H1 (cell line): ENCODE measurements at regions not wholly inside any gene's neighbourhood (a gene's known extent, or its start where the extent isn't known, plus 50 kb on each side); places are given as distances from the start of the nearest gene placed in this dataset.

Source experiments
- CTCF ChIA-PET: fragments of 300-600 bp; sonication (Branson Sonifier 250); formaldehyde crosslinking; loops from one replicate; lab custom pipeline; 2021; ENCODE audit not compliant: partially characterized antibody; lab: Charles Lee
- POLR2A ChIA-PET: fragments of 300-600 bp; sonication (Branson Sonifier 250); formaldehyde crosslinking; loops from one replicate; lab custom pipeline; 2021; ENCODE audit warnings: inconsistent platforms; ENCODE audit not compliant: partially characterized antibody; lab: Charles Lee
- DNase-seq, 2 experiments: peaks; one replicate each; pipeline versions ENCODE4 v3.0.0 to v3.0.0-alpha.2; 2010 to 2022; ENCODE audit warnings: low spot score in 2 of 2, low read depth in 1 of 2, mixed read lengths in 1 of 2
- FAIRE-seq: peaks from 2 replicates; lab custom pipeline; 2011; peaks lifted over from hg19 to GRCh38; lab: Jason Lieb, UNC
- H2AFZ ChIP-seq: 2 replicates; pipeline ENCODE4 v1.8.1; 2012; ENCODE audit warnings: low read length, inconsistent platforms
- H2AK5ac ChIP-seq: 2 replicates; pipeline ENCODE4 v1.6.1; 2013; ENCODE audit warnings: low read depth, low read length
- H2BK120ac ChIP-seq: replicated peaks from 2 replicates; pipeline ENCODE3; 2013; ENCODE audit warnings: low read depth, low read length, inconsistent platforms
- H2BK12ac ChIP-seq: 2 replicates; pipeline ENCODE4 v1.6.1; 2013; ENCODE audit warnings: low read depth, low read length
- H2BK15ac ChIP-seq: 2 replicates; pipeline ENCODE4 v1.6.1; 2013; ENCODE audit warnings: low read length
- H2BK20ac ChIP-seq: 2 replicates; pipeline ENCODE4 v1.6.1; 2013; ENCODE audit warnings: low read length
- H2BK5ac ChIP-seq: 2 replicates; pipeline ENCODE4 v1.6.1; 2013; ENCODE audit warnings: low read depth, low read length
- H3K14ac ChIP-seq: 2 replicates; pipeline ENCODE4 v1.6.1; 2013; ENCODE audit warnings: inconsistent platforms; ENCODE audit not compliant: insufficient read length
- H3K18ac ChIP-seq: 2 replicates; pipeline ENCODE4 v1.6.1; 2013; ENCODE audit warnings: low read length; ENCODE audit errors: extremely low read depth
- H3K23ac ChIP-seq: 2 replicates; pipeline ENCODE4 v1.6.1; 2013; ENCODE audit warnings: inconsistent platforms; ENCODE audit not compliant: insufficient read length
- H3K23me2 ChIP-seq: 2 replicates; pipeline ENCODE4 v1.6.1; 2013; ENCODE audit warnings: low read depth, low read length
- H3K27ac ChIP-seq: 2 replicates; pipeline ENCODE4 v1.6.1; 2011; ENCODE audit warnings: low read depth, low read length, inconsistent platforms
- H3K27me3 ChIP-seq, 4 experiments: replicated peaks in 1 of 4; 1 replicate in 1 of 4; 2 replicates in 3 of 4; pipeline versions ENCODE4 v1.6.1 to v1.8.1; 2011 to 2013; ENCODE audit warnings: low read length in 3 of 4, mild to moderate bottlenecking in 3 of 4, inconsistent platforms in 2 of 4, mixed read lengths in 2 of 4, moderate library complexity in 1 of 4; ENCODE audit not compliant: control insufficient read depth in 3 of 4, insufficient read depth in 3 of 4; ENCODE audit errors: extremely low read depth in 1 of 4
- H3K36me3 ChIP-seq, 4 experiments: 2 replicates each; pipeline versions ENCODE4 v1.6.1 to v1.8.1; 2011 to 2013; ENCODE audit warnings: mild to moderate bottlenecking in 4 of 4, low read length in 3 of 4, moderate library complexity in 2 of 4, control low read depth in 1 of 4, inconsistent platforms in 1 of 4; ENCODE audit not compliant: insufficient read depth in 4 of 4, control insufficient read depth in 2 of 4
- H3K4ac ChIP-seq: replicated peaks from 2 replicates; pipeline ENCODE3; 2013; ENCODE audit warnings: low read length, low read depth, mixed read lengths, inconsistent platforms; ENCODE audit not compliant: insufficient read length
- H3K4me1 ChIP-seq, 4 experiments: replicated peaks in 1 of 4; 1 replicate in 1 of 4; 2 replicates in 3 of 4; pipeline versions ENCODE4 v1.6.1 to v1.8.1; 2011 to 2013; ENCODE audit warnings: low read length in 3 of 4, inconsistent platforms in 2 of 4, mixed read lengths in 1 of 4; ENCODE audit not compliant: insufficient read depth in 4 of 4, control insufficient read depth in 3 of 4
- H3K4me2 ChIP-seq, 2 experiments: 2 replicates each; pipeline versions ENCODE4 v1.6.1 to v1.8.1; 2011 to 2013; ENCODE audit warnings: low read depth in 2 of 2, low read length in 2 of 2, control low read depth in 1 of 2, inconsistent platforms in 1 of 2, mild to moderate bottlenecking in 1 of 2; ENCODE audit not compliant: insufficient read depth in 1 of 2
- H3K4me3 ChIP-seq, 4 experiments: fragments of 200-600, 300-600 bp in 1 of 4; sonication (generic), shearing (Covaris generic), sonication (Bioruptor Twin) in 1 of 4; 2 replicates each; pipeline versions ENCODE4 v1.5.1 to v1.8.1; 2011 to 2016; ENCODE audit warnings: low read length in 4 of 4, low read depth in 3 of 4, control low read depth in 2 of 4, inconsistent platforms in 2 of 4, mild to moderate bottlenecking in 2 of 4, mixed read lengths in 1 of 4, moderate library complexity in 1 of 4; ENCODE audit not compliant: insufficient read depth in 2 of 4; ENCODE audit errors: extremely low read depth in 1 of 4
- H3K56ac ChIP-seq: replicated peaks from 2 replicates; pipeline ENCODE3; 2013; ENCODE audit warnings: low read depth, mild to moderate bottlenecking, mixed read lengths, low read length, inconsistent platforms; ENCODE audit not compliant: insufficient read length
- H3K79me1 ChIP-seq: 2 replicates; pipeline ENCODE4 v1.6.1; 2013; ENCODE audit warnings: low read depth, low read length, control low read depth
- H3K79me2 ChIP-seq, 2 experiments: 2 replicates each; pipeline versions ENCODE4 v1.6.1 to v1.8.1; 2012 to 2013; ENCODE audit warnings: low read length in 2 of 2, mild to moderate bottlenecking in 2 of 2, inconsistent platforms in 1 of 2; ENCODE audit not compliant: insufficient read depth in 2 of 2, control insufficient read depth in 1 of 2
- H3K9ac ChIP-seq, 4 experiments: replicated peaks in 1 of 4; 1 replicate in 1 of 4; 2 replicates in 3 of 4; pipeline versions ENCODE4 v1.6.1 to v1.8.1; 2011 to 2013; ENCODE audit warnings: low read depth in 3 of 4, low read length in 3 of 4, control low read depth in 2 of 4, mild to moderate bottlenecking in 2 of 4, moderate library complexity in 2 of 4, inconsistent platforms in 1 of 4; ENCODE audit errors: extremely low read depth in 1 of 4
- H3K9me3 ChIP-seq, 2 experiments: 2 replicates each; pipeline versions ENCODE4 v1.6.1 to v1.8.1; 2012 to 2013; ENCODE audit warnings: mild to moderate bottlenecking in 2 of 2, moderate library complexity in 2 of 2, control low read depth in 1 of 2, inconsistent platforms in 1 of 2, low read depth in 1 of 2, low read length in 1 of 2, mixed read lengths in 1 of 2; ENCODE audit not compliant: insufficient read depth in 2 of 2
- H4K20me1 ChIP-seq, 2 experiments: replicated peaks in 1 of 2; 2 replicates each; pipeline versions ENCODE3 to v1.8.1; 2011 to 2013; ENCODE audit warnings: inconsistent platforms in 2 of 2, low read length in 2 of 2, mild to moderate bottlenecking in 1 of 2; ENCODE audit not compliant: insufficient read depth in 2 of 2, control insufficient read depth in 1 of 2
- H4K5ac ChIP-seq: 2 replicates; pipeline ENCODE4 v1.6.1; 2013; ENCODE audit warnings: low read length, low read depth, mixed read lengths, inconsistent platforms; ENCODE audit not compliant: insufficient read length
- H4K8ac ChIP-seq: 2 replicates; pipeline ENCODE4 v1.8.0; 2013; ENCODE audit warnings: mild to moderate bottlenecking, moderate library complexity, low read length, inconsistent platforms; ENCODE audit not compliant: insufficient read depth; ENCODE audit errors: extremely low read depth
- H4K91ac ChIP-seq: replicated peaks from 2 replicates; pipeline ENCODE3; 2013; ENCODE audit warnings: low read length, mixed read lengths, inconsistent platforms; ENCODE audit not compliant: insufficient read length
- ATF3 ChIP-seq: IDR thresholded peaks from 2 replicates; pipeline ENCODE4 v1.6.1; 2011; ENCODE audit warnings: low read depth, mild to moderate bottlenecking, low read length; ENCODE audit not compliant: insufficient read depth
- CREB1 ChIP-seq: IDR thresholded peaks from 2 replicates; pipeline ENCODE4 v1.6.1; 2012; ENCODE audit warnings: inconsistent platforms
- EZH2 ChIP-seq: fragments of 200-600 bp; sonication (generic); IDR thresholded peaks from 2 replicates; pipeline ENCODE4 v1.7.1; 2012; ENCODE audit warnings: low read depth, mild to moderate bottlenecking, moderate library complexity, low read length, inconsistent platforms; ENCODE audit not compliant: severe bottlenecking
- FOSL1 ChIP-seq: IDR thresholded peaks from 2 replicates; pipeline ENCODE4 v1.6.1; 2011; ENCODE audit warnings: mild to moderate bottlenecking, low read depth, low read length, moderate library complexity; ENCODE audit not compliant: insufficient read depth
- HDAC2 ChIP-seq, 2 experiments: fragments of 300-600 bp in 1 of 2; sonication (generic) in 1 of 2; IDR thresholded peaks; 2 replicates each; pipeline ENCODE4 v1.6.1; 2011 to 2012; ENCODE audit warnings: low read depth in 2 of 2, low read length in 2 of 2, mild to moderate bottlenecking in 2 of 2, moderate library complexity in 2 of 2, borderline replicate concordance in 1 of 2, inconsistent platforms in 1 of 2
- NANOG ChIP-seq: IDR thresholded peaks from 2 replicates; pipeline ENCODE4 v1.6.1; 2011; ENCODE audit warnings: low read length, low read depth, mild to moderate bottlenecking, inconsistent platforms; ENCODE audit not compliant: insufficient read depth, poor library complexity, severe bottlenecking
- NRF1 ChIP-seq: IDR thresholded peaks from 2 replicates; pipeline ENCODE4 v1.6.1; 2011; ENCODE audit warnings: mild to moderate bottlenecking, low read depth, low read length, improper control_type of control experiment
- POLR2AphosphoS5 ChIP-seq: IDR thresholded peaks from 2 replicates; pipeline ENCODE4 v1.6.1; 2011; ENCODE audit warnings: low read depth, low read length
- POU5F1 ChIP-seq: IDR thresholded peaks from 2 replicates; pipeline ENCODE4 v1.6.1; 2011; ENCODE audit warnings: low read depth, mild to moderate bottlenecking, low read length, moderate library complexity
- SP4 ChIP-seq: IDR thresholded peaks from 2 replicates; pipeline ENCODE4 v1.6.1; 2012; ENCODE audit warnings: low read length, inconsistent platforms
- TCF12 ChIP-seq: IDR thresholded peaks from 2 replicates; pipeline ENCODE4 v1.6.1; 2011; ENCODE audit warnings: low read depth, mild to moderate bottlenecking, low read length
- TEAD4 ChIP-seq: IDR thresholded peaks from 2 replicates; pipeline ENCODE4 v1.6.1; 2012; ENCODE audit warnings: low read depth, low read length, inconsistent platforms, mixed read lengths
- WGBS, 2 experiments: shearing (Covaris generic) in 1 of 2; methylation state at CpG; one replicate each; pipeline versions ENCODE4 v1.1.6 to v1.1.7; 2013 to 2015; ENCODE audit warnings: low lambda C conversion rate in 2 of 2, mixed read lengths in 2 of 2, inconsistent platforms in 1 of 2, low coverage in 1 of 2, missing lambda C conversion rate in 1 of 2; ENCODE audit not compliant: insufficient replicate concordance in 2 of 2, insufficient coverage in 1 of 2, insufficient read length in 1 of 2; ENCODE audit errors: extremely low coverage in 1 of 2, missing lambda C conversion rate in 1 of 2; 5-methylcytosine and 5-hydroxymethylcytosine counted together
- TF ChIP-seq, protein P1 (sequence below): IDR thresholded peaks from 2 replicates; pipeline ENCODE4 v1.6.1; 2011; ENCODE audit warnings: low read length, improper control_type of control experiment

- ChIA-PET CTCF (interaction anchor here (1.0 to 5.7 kb wide), 5 partner anchors 10 to 275 kb away, joined by 3 to 45 read pairs (median 4); no protein-coding TSS in a partner anchor), POLR2A (no interaction called here)
- no peak for DNase-seq
- H3K9ac ChIP-seq, result no peak overlapping the region
- no peak overlapping the region for H2BK12ac ChIP-seq
- H3K27me3 ChIP-seq, result peaks cover 13 to 28% (median 25%) of the 10 kb centered on the region in 4 experiments
- H3K14ac ChIP-seq, result no peak overlapping the region
- no peak overlapping the region for H2BK120ac ChIP-seq
- H3K4ac ChIP-seq, result no peak overlapping the region
- no peaks in the 10 kb centered on the region; a peak in 1 of 4 replicates for H3K9me3 ChIP-seq
- H4K20me1 ChIP-seq, result no peaks in the 10 kb centered on the region
- no peak overlapping the region for H4K8ac ChIP-seq
- no peak overlapping the region for H2BK15ac ChIP-seq
- no peak overlapping the region for H3K4me3 ChIP-seq
- H3K23me2 ChIP-seq, result peaks cover 2% of the 10 kb centered on the region; the same call in 1 of the 2 replicates
- no peak overlapping the region for H2AK5ac ChIP-seq
- no peaks in the 10 kb centered on the region for H3K36me3 ChIP-seq
- H3K18ac ChIP-seq, result no peak overlapping the region
- no peak overlapping the region for H2BK20ac ChIP-seq
- H3K27ac ChIP-seq, result no peak overlapping the region
- H2AFZ ChIP-seq, result no peak overlapping the region
- H3K79me1 ChIP-seq, result no peaks in the 10 kb centered on the region
- no peaks in the 10 kb centered on the region for H3K79me2 ChIP-seq
- no peak for FAIRE-seq
- no peak overlapping the region for H3K23ac ChIP-seq
- 93% methylated on average over 11 of the region's 11 CpGs; no CpG with 5 or more reads in 1 of the 2 experiments for WGBS, 2 experiments
- no peak overlapping the region for H4K5ac ChIP-seq
- peaks cover 0 to 7% (median 4%) of the 10 kb centered on the region in 4 experiments; a peak in 4 of 7 replicates for H3K4me1 ChIP-seq
- no peak overlapping the region for H2BK5ac ChIP-seq
- no peak overlapping the region for H3K4me2 ChIP-seq
- no peak overlapping the region for H4K91ac ChIP-seq
- no peak overlapping the region for H3K56ac ChIP-seq
- TF ChIP-seq SP4, result no peak
- no peak for TF ChIP-seq TCF12
- TF ChIP-seq HDAC2 (IDR thresholded peaks at IDR 0.05; ENCODE audit: borderline replicate concordance in 1 of 2, low read depth in 2 of 2, low read length in 2 of 2), result no peak
- no peak for TF ChIP-seq TEAD4
- no peak for TF ChIP-seq NRF1
- TF ChIP-seq ATF3, result no peak
- TF ChIP-seq EZH2, result no peak
- TF ChIP-seq NANOG, result no peak
- TF ChIP-seq POU5F1, result no peak
- no peak for TF ChIP-seq POLR2AphosphoS5
- TF ChIP-seq FOSL1, result no peak
- TF ChIP-seq CREB1, result no peak
- TF ChIP-seq, protein P1, sequence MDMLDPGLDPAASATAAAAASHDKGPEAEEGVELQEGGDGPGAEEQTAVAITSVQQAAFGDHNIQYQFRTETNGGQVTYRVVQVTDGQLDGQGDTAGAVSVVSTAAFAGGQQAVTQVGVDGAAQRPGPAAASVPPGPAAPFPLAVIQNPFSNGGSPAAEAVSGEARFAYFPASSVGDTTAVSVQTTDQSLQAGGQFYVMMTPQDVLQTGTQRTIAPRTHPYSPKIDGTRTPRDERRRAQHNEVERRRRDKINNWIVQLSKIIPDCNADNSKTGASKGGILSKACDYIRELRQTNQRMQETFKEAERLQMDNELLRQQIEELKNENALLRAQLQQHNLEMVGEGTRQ, result no peak
These were observed 230.2 kb upstream of the IGF1R start for GRCh38 chr15:98418122-98418521.
